HG02885 (cell line): ENCODE measurements at regions not wholly inside any gene's neighbourhood (a gene's known extent, or its start where the extent isn't known, plus 50 kb on each side); places are given as distances from the start of the nearest gene placed in this dataset.

Experiments
- ATAC-seq: cut with Tn5 transposase; IDR thresholded peaks from one replicate; pipeline ENCODE4 v1.9.1; 2021; ENCODE audit warnings: mild to moderate bottlenecking; ENCODE audit not compliant: unreplicated experiment, poor library complexity

DNA sequence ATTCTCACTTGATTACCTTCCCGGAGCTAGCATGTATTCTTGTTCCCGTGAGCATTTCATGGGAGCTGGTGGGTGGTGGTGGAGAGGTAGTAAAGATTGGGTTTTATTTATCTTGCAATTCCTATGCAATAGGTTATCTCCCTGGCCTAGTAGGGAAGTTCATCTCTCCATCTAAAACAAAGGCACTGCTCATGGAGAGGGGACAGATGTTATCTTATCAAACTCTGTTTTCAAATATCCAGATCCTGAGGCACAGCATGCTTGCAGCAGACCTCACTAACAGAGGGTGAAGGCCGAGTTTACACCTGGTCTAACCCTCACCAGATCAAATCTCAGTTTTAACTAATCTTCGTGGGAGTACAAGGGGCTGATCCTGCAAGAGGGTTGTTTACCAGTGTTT, 98.9 kb downstream of the CYRIA start:
- no peak for ATAC-seq

DNA sequence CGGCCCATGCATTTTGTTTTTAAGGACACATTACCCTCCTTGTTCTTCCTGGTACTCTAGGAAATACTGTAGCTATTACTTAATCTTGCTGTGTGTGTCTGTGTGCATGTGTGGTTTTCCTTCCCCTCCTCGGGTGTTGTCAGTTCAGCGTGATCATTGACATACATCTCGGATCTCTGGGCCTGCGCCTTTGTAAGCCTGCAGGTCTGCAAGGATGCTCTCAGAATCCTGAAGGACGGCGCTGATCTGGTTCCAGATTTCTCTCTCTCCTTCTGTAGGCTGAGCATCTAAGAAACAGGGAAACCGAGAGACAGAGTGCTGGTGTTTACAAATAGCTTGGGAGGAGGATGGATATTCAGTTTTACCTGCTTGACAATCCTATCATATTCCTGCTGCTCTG, 100.2 kb downstream of the CYRIA start:
- no peak for ATAC-seq

DNA sequence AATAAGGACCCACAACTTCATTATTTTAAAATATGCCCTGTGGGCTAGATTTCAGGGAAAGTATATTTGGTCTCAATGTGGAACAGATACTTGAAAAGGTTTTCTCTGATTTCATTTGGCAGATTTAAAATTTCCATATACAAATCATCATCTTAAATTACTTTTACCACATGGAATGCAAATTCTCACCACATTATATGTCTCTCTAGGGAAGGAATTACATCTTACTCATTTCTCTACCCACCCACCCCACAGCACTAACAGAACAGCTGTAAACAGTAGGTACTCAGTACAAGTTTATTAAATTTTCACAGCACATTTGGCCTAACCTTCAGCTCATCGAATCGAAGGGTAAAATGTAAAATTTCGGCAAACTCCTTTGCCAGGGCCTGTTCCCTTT, 104.0 kb downstream of the CYRIA start:
- ATAC-seq: no peak

DNA sequence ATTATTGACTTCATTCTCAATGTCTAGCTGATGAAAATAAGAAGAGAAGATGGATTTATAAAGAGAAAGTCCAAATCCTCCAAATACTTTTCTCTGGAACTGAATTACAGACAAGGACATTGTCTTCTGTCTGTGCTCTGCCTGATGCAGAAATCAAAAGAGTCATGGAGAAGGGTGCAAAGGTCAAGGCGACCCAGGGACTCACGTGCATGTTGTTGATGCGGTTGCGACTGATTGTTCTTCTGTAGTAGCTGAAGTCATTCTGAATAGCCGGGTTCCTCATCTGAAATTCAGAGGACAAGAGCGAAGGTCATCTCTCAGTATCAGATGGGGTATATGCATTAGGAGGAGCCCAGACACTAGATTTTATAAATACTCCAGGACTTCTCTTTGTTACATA, 104.4 kb downstream of the CYRIA start:
- ATAC-seq: no peak

DNA sequence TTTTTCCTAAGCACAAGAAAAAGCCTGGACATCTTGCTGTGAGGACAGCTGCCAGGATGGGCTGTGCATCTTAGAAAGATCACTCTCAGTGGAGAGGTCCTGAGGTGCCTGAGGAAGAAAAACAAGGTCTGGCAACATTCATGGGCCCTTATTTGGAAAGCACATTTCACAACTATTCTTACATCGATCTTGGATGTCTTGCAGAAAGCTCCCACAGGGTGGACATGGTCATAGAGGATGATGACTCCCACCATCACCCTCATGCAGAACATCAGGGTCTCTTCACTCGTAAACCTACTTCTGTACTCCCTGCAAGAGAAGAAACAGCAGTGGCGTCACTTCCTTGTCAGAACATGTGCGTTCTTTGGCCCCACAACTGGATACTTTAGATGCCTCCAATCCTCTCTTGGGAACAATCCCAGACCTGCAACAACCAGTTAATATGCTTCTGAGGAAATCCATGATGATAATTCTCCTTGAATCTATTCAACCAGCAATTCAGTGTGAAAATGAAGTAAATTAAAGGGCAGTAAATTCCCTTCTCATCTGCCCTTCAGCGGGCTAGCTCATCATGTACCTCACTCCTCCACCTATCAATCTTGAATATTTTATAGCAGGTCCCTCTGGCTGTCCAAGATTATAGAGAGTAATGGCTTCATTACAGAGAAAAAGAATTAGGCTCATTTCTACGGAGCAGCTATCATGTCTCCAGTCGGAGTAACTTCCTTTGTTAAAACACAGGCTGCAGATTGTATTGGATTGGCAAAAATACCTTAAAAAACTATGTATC, 106.2 kb downstream of the CYRIA start:
- ATAC-seq: no peak

DNA sequence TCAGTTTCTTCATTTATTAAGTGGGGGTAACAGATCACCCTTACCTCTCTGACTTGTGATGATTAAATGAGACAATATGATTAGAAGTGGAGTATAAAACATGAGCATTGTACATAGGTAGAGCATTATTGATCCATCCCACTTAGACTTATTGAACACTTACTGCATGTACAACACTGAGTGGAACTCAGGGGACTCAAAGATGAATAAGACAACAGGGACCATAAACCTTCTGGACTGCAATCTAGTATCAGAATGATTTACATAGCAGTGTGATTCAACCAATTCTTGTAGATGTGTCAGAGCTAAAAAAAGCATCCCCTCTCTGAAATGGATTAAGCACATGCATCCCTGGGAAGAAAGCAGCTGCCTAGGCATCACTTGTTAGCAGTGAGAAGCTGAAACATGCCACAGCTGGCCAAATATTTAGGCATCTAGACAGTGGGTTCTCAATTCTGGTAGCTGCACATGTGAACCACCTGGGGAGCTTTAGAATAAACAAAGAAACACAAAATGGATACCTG, 111.5 kb downstream of the CYRIA start:
- no peak for ATAC-seq

DNA sequence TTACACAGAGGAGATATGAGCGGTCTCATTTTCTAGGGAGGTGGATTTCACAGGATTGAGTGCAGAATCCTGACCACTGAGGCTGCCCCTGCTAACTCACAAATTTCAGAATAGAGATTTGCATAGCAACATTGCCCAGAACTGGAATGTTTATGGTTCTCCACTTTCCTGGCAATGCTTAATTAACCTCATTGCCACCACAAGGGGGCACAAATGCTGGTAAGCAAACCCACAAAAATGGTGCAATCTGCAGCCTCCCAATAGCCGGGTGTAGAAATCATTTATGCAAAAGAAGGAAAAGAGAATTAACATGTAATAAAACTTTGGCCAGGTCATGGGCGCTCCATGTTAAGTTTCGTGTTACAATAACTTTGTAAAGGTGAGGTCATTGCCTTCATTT, 112.4 kb downstream of the CYRIA start:
- ATAC-seq: no peak

DNA sequence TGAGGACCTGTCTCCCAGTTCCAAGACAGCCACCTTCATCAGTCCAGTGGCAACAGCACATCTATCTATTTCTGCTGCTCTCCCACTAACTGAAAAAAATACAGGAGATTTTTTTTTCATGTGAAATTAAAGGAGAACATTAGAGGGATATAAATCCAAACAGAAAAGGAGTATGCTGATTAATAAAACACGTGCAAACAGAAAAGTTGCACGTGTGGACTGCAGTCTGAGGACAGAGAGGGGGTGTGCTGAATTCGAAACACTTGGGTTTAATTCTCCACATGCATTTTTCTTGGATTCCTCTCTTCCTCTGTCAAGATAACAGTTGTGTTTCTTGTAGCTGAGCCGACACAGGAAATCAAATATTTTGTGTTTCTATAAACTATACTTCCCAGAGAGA, 113.4 kb downstream of the CYRIA start:
- ATAC-seq: no peak

DNA sequence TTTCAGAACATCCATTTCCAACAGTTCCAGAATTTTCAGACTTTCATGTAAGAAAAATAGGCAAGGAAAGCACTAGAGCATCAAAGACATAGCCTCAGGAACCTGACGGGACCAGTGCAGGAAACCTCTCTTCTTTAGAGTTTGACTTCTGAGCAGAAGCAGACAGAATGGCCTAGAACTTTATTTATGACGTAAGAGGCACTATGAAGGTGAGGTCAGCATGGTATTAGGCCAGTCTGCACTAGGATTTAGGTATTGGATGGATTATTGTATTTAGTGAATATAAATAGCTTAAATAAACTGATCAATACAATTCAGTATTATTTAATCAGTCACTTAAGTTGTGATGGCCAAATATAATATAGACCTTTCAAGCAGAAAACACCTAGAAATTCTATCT, 117.6 kb downstream of the CYRIA start:
- no peak for ATAC-seq

DNA sequence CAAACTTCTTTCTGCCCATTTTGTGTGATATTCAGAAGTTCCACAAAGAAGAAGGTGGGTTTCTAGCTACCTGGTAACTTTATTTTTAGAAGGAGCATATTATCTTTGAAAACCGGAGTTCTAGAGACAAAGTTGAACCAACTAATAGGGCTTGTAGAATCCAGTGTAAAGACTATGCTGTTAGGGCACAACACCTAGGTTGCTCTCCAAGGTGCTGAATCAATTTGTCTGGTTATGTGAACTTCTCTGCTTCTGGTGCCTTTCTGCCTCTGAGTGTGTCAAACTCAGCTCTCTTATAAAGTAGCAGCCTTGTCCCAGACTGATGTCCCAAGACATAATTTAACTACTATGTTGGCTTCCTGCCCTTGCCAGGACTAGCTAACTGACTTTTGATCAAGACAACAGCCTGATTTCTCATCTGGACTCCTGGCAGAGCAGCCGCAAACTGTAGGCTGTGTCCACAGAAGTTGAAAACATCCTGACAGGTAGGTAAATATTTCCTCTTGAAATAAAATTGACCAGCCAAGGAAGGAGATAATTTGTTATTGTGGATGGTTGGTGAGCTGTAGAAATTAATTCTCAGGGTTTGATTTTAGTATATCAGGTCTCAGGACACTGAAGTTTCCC, 119.4 kb downstream of the CYRIA start:
- no peak for ATAC-seq

DNA sequence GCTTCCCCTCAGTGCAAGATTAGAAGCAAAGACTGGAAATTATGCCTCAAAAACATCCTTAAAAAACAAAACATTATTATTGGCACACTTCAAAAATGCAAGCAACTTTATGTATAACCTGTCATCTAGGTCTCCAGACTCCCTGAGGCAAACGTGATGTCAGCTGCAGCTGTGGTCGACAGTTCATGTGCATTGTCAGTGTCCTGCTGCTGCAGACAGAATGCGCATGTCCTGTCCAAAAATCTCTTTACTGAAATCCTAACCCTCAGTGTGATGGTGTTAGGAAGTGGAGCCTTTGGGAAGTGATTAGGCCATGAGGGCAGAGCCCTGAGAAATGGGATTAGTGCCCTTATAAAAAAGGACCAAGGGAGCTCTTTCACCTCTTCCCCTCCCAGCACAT, 126.9 kb downstream of the CYRIA start:
- no peak for ATAC-seq

DNA sequence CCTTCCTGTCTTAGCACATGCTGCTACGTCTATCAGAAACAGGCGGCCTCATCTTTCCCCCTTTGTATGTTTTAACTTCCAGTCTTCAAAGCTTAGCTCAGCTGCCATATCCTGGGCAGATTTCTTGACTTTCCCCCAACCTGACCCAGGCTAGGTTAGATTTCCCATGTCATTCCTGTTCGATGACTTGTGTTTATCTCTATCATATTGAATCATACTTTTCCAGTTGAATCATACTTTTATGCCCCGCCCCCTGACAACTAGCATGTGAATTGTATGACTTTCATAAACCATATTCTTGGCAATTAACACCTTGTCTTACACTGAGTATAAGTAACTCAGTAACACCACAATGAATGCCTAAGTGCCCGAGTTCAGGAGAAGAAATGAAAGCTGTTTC, 128.3 kb downstream of the CYRIA start:
- no peak for ATAC-seq

DNA sequence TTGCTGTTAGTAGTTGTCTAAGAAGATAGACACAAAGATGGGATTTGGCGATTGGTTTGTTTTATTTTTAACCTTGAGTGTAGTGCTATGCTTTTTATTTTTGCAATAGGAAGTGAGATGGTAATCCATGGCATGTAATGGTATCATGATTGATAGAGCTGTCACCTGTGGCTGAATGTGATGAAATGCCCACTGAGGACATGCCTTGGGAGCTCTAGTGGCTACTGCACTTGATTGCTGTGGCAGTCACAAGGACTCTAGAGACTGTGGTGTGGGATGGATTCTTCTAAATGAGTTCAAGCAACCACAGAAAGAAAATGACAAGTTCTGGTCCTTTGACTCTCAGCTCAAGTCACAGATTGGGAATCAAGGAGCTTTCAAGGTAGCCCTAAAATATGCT, 139.4 kb downstream of the CYRIA start:
- no peak for ATAC-seq

DNA sequence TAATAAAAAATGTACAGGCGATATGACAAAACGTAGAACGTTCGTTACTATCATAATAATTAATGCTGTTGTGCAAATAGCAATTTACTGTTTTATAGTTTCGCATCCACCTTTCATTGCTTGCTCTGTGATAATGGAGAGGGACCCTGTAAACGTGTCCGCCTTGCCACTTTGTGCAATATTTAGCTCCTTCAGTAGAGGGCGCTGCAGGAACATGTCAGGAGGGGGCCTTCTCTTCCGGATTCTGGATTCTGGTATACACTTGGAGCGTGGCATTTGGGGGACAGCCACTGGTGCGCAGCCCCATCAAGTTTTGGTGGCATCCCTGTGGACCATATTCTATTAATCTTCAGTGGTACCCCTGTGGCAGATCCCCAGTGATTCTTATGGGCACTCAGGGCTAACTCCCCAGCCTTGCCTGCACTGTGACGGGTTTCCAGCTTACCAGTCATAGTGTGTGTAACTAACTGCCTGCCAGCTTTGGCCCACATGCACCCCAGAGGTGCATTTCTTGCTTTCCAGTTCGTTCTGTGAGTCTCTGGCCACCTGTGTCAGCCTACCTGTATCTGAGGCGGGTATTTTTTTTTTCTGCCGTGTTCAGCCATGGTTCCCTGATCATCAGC, 140.3 kb downstream of the CYRIA start:
- ATAC-seq: no peak

DNA sequence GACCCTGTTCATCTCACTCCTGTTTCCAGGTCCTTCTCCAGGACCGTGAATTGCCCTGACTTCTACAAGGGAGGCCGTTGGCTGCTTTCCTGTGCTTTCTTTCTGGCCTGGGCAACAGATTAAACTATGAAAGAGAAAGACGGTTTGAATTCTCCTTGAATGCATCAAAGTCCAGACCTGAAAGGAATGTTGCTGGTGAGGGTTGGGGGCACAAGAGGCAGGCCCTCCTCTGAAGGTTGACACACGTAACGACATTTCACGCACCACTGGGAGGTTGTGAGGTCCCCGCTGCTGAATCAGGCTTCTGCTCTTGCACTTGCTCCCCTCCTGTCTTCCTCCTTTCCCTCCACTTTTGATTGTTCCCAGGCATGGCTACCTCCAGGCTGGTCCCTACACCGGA, 141.9 kb downstream of the CYRIA start:
- ATAC-seq: no peak

DNA sequence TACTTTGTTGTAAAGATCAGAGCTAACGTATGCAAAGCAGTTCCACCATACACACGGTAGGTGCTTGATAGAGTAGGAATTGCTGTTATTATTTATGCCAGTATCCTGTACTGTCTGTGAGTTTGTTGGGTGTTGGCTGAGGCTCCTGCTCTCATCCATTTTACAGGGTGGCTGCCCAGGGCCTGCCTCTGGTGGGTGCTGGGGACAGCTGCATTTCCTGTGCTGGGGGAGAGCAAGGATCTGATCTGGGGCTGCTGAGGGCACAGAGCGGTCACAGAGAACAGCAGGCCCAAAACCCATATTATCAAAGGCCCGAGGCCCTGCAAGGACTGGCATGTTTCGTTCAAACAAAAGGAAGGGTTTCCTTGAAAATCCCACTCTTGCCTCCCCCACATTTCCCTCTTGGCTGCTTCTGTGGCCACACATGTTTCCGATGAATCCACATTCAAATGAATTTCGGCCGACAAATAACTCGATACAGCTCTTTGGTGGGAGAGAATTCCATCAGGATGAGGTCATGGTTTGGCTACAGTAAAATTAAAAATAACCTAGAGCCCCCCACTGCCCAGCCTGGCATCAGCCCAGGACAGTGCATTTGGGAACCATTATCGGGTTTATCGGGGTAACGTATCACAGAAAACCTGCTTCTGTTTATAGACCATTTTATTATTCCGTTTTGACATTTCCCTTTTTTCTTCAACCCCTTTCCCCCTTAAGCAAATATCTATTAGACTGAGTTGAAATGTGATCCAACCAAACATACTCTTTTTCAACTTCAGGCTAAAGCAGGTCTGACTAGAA, 143.4 kb downstream of the CYRIA start:
- no peak for ATAC-seq

DNA sequence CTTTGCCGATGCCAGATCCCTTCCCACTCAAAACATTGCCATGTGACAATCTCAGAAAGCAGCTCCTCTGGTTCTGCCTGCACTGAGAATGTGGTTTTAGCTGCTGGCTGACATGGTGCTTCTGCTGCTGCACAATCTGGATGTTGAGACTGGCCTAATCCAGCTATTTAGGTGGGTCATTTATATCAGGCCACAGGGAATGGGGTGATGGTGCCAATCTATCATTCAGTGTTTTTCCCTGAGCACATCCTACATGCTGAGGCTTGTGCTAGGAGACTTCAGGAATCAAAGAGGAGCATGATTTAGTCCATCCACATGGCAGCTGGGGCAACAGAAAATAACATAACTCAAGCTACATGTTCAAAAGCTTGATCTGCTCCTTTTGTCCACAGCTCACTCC, 144.7 kb downstream of the CYRIA start:
- ATAC-seq: no peak

DNA sequence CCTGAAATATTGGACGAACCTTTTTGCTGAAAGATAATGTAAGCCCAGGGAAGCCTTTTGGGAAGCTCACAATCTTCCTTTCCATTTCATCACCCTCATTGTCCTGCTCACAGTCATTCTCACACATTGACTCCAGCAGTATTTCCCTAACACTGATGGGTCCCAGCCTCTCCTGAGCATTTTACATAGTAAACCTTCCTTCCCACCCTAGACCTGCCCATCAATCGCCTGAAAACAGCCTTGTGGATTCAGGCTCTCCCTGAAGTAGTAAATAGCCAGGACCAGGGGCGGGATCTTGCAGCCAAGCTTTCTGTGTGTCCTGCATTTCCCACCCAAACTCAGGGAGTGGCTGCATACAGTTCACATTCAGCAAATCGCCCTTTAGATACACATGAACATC, 149.9 kb downstream of the CYRIA start:
- ATAC-seq: no peak

DNA sequence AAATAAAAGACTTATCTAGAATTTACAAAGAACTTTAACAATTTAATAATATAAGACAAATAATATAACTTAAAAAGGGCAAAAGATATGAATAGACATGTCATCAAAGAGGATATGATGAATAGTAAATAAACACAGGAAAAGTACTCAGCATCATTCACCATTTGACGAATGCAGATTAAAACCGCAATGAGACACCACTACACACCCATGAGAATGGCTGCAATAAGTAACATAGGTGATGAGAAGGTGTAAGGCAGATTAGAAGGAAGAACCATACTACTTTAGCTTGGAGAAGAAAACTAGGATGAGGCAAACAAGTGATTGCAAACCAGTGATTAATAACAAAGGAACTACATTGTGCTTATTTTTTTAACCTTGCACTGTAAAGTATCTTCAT, 152.0 kb downstream of the CYRIA start:
- ATAC-seq: no peak

DNA sequence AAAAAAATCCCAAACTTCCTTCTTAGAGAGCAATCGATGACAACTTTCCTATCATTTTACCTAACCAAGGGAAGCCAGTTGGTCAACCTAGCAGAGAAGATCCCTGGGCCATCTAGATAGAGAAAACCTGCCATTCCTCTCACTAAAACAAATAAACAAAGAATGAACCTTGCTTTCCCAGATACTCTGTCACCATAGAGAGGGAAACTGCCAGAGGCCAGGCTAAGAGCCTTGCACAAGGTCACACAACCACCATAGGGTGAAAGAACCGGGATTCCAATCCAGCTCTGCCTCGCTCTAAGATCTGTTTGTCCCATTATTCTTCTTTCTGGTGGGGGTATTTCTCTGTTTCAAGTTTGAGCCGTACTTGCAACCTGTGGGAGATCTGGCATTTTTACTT, 154.6 kb downstream of the CYRIA start:
- ATAC-seq: no peak

DNA sequence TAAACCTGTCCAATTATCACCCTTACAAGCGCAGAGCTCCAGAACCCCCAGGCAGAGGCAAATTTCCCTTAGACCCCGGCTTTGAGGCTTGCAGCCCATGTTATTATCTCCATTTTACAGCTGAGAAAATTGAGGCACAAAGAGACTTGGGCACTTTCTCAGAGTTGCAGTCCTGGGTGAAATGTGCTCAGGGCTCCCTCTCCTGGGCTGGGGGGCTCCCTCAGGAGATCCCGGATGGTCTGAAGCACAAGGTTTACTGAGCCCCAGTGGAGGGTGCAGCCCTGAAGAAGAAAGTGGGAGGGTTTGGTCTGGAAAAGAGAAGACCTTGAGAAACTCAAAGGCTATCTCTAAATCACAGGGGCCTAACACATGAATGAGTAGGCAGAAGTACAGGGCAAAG, 156.6 kb downstream of the CYRIA start:
- no peak for ATAC-seq
